HT1080 (cell line): ENCODE measurements at regions not wholly inside any gene's neighbourhood (a gene's known extent, or its start where the extent isn't known, plus 50 kb on each side); places are given as distances from the start of the nearest gene placed in this dataset.
A peak's percentile ranks its signal among the peaks of the same experiment; 100 is the strongest.
"Not testable (repeated sequence)": the region's sequence is repeated elsewhere in the genome, so short reads cannot be mapped to it uniquely, and the experiment has no call there.

Source experiments
- DNase-seq: peaks from one replicate; pipeline ENCODE4 v3.0.0-alpha.2; 2015; ENCODE audit warnings: low read depth

GRCh38 chr15:62498712-62499111 is 333.6 kb upstream of the C2CD4B start:
- DNase-seq, result no peak

GRCh38 chr15:62500325-62500724 is 335.2 kb upstream of the C2CD4B start:
- DNase-seq, result no peak

- DNase-seq, result no peak
These were observed 337.4 kb upstream of the C2CD4B start for GRCh38 chr15:62502451-62502850.

GRCh38 chr15:62503451-62503850 is 338.4 kb upstream of the C2CD4B start:
- peak; percentile 24 for DNase-seq

GRCh38 chr15:62505762-62506161 is 340.7 kb upstream of the C2CD4B start:
- DNase-seq, result no peak

- DNase-seq, result peak; percentile 20
These were observed 341.2 kb upstream of the C2CD4B start for GRCh38 chr15:62506217-62506805.

- DNase-seq, result no peak
These were observed 344.4 kb upstream of the C2CD4B start for GRCh38 chr15:62509395-62509958.

GRCh38 chr15:62510791-62511190 is 345.7 kb upstream of the C2CD4B start:
- no peak for DNase-seq

GRCh38 chr15:62512904-62513303 is 347.8 kb upstream of the C2CD4B start:
- no peak for DNase-seq

GRCh38 chr15:62513893-62514292 is 348.8 kb upstream of the C2CD4B start:
- no peak for DNase-seq

- no peak for DNase-seq
These were observed 350.8 kb upstream of the C2CD4B start for GRCh38 chr15:62515696-62516395.

GRCh38 chr15:62517541-62517940 is 352.5 kb upstream of the C2CD4B start:
- DNase-seq, result no peak

- not testable (repeated sequence) for DNase-seq
These were observed 353.6 kb upstream of the C2CD4B start for GRCh38 chr15:62518666-62519065.

- no peak for DNase-seq
These were observed 354.8 kb upstream of the C2CD4B start for GRCh38 chr15:62519900-62520299.

- DNase-seq, result no peak
These were observed 355.8 kb upstream of the C2CD4B start for GRCh38 chr15:62520887-62521286.

- no peak for DNase-seq
These were observed 356.3 kb upstream of the C2CD4B start for GRCh38 chr15:62521396-62521795.

- DNase-seq, result peak; percentile 12
These were observed 359.8 kb upstream of the C2CD4B start for GRCh38 chr15:62524848-62525247.

GRCh38 chr15:62527387-62527786 is 362.3 kb upstream of the C2CD4B start:
- DNase-seq, result no peak

- no peak for DNase-seq
These were observed 363.4 kb upstream of the C2CD4B start for GRCh38 chr15:62528505-62528904.

GRCh38 chr15:62532367-62532766 is 367.3 kb upstream of the C2CD4B start:
- no peak for DNase-seq

- DNase-seq, result no peak
These were observed 368.6 kb upstream of the C2CD4B start for GRCh38 chr15:62533687-62534086.

GRCh38 chr15:62534996-62535395 is 369.9 kb upstream of the C2CD4B start:
- DNase-seq, result no peak

- DNase-seq, result no peak
These were observed 374.2 kb upstream of the C2CD4B start for GRCh38 chr15:62539236-62539635.
